ENCODE measurements at regions not wholly inside any gene's neighbourhood (a gene's known extent, or its start where the extent isn't known, plus 50 kb on each side); places are given as distances from the start of the nearest gene placed in this dataset.

- H3K27me3 Mint-ChIP-seq (ENCODE audit: unreplicated experiment): no peaks in the 10 kb centered on the region
- no TSS peak for BruUV-seq (replicated peaks)
- CTCF ChIA-PET: no interaction called here
These were observed 244.8 kb upstream of the NOCT start for GRCh38 chr4:138770818-138771217.

GRCh38 chr4:138766332-138766731 is 249.2 kb upstream of the NOCT start:
- H3K36me3 Mint-ChIP-seq (ENCODE audit: insufficient read depth, unreplicated experiment): no peaks in the 10 kb centered on the region
- no peaks in the 10 kb centered on the region for H3K9me3 Mint-ChIP-seq (ENCODE audit: low read depth, unreplicated experiment)
- H3K4me3 Mint-ChIP-seq (ENCODE audit: low read depth, unreplicated experiment): no peak overlapping the region
- peaks cover 27% of the 10 kb centered on the region for H3K27me3 Mint-ChIP-seq (ENCODE audit: unreplicated experiment)
- H3K27ac Mint-ChIP-seq (ENCODE audit: unreplicated experiment): no peak overlapping the region
- no TSS peak for BruUV-seq (replicated peaks)
- CTCF ChIA-PET: no interaction called here
- intact Hi-C loops (cut with micrococcal nuclease; ENCODE audit: unreplicated experiment): no loop called here
- H3K4me1 Mint-ChIP-seq (ENCODE audit: low read depth, unreplicated experiment): no peaks in the 10 kb centered on the region
- no peak for DNase-seq
- no peak for TF ChIP-seq CTCF (IDR thresholded peaks at IDR 0.05; ENCODE audit: unreplicated experiment)

More at GRCh38 chr4:138770818-138771217, 244.8 kb upstream of the NOCT start:
- Mint-ChIP-seq H3K27ac (ENCODE audit: unreplicated experiment) (no peak overlapping the region), H3K9me3 (ENCODE audit: low read depth, unreplicated experiment) (no peaks in the 10 kb centered on the region), H3K36me3 (ENCODE audit: insufficient read depth, unreplicated experiment) (no peaks in the 10 kb centered on the region), H3K4me1 (ENCODE audit: low read depth, unreplicated experiment) (no peaks in the 10 kb centered on the region), H3K4me3 (ENCODE audit: low read depth, unreplicated experiment) (no peak overlapping the region)
- DNase-seq: no peak
- TF ChIP-seq CTCF (IDR thresholded peaks at IDR 0.05; ENCODE audit: unreplicated experiment): no peak
- intact Hi-C loops (cut with micrococcal nuclease; ENCODE audit: unreplicated experiment): no loop called here

- Mint-ChIP-seq H3K4me1 (ENCODE audit: low read depth, unreplicated experiment) (no peaks in the 10 kb centered on the region), H3K4me3 (ENCODE audit: low read depth, unreplicated experiment) (no peak overlapping the region), H3K9me3 (ENCODE audit: low read depth, unreplicated experiment) (no peaks in the 10 kb centered on the region), H3K36me3 (ENCODE audit: insufficient read depth, unreplicated experiment) (no peaks in the 10 kb centered on the region), H3K27ac (ENCODE audit: unreplicated experiment) (no peak overlapping the region), H3K27me3 (ENCODE audit: unreplicated experiment) (peaks cover 27% of the 10 kb centered on the region)
- no TSS peak for BruUV-seq (replicated peaks)
- DNase-seq: no peak
- TF ChIP-seq CTCF (IDR thresholded peaks at IDR 0.05; ENCODE audit: unreplicated experiment): no peak
- intact Hi-C loops (cut with micrococcal nuclease; ENCODE audit: unreplicated experiment): no loop called here
- CTCF ChIA-PET: no interaction called here
These were observed 250.1 kb upstream of the NOCT start for GRCh38 chr4:138765442-138765841.

GRCh38 chr4:138761638-138762220 is 253.9 kb upstream of the NOCT start:
- no peak overlapping the region for H3K4me3 Mint-ChIP-seq (ENCODE audit: low read depth, unreplicated experiment)
- intact Hi-C loops (cut with micrococcal nuclease; ENCODE audit: unreplicated experiment): no loop called here
- BruUV-seq (replicated peaks): no TSS peak
- CTCF ChIA-PET: interaction anchor here (1.1 kb wide), 1 partner anchor 32 kb away, joined by 4 read pairs; no protein-coding TSS in a partner anchor
- H3K9me3 Mint-ChIP-seq (ENCODE audit: low read depth, unreplicated experiment): no peaks in the 10 kb centered on the region
- TF ChIP-seq CTCF (IDR thresholded peaks at IDR 0.05; ENCODE audit: unreplicated experiment): no peak
- no peak overlapping the region for H3K27ac Mint-ChIP-seq (ENCODE audit: unreplicated experiment)
- peaks cover 27% of the 10 kb centered on the region for H3K27me3 Mint-ChIP-seq (ENCODE audit: unreplicated experiment)
- H3K36me3 Mint-ChIP-seq (ENCODE audit: insufficient read depth, unreplicated experiment): no peaks in the 10 kb centered on the region
- no peaks in the 10 kb centered on the region for H3K4me1 Mint-ChIP-seq (ENCODE audit: low read depth, unreplicated experiment)
- no peak for DNase-seq

Measured in Calu3 (cell line).